ENCODE measurements at regions not wholly inside any gene's neighbourhood (a gene's known extent, or its start where the extent isn't known, plus 50 kb on each side); places are given as distances from the start of the nearest gene placed in this dataset.
A peak's percentile ranks its signal among the peaks of the same experiment; 100 is the strongest.

GRCh38 chr2:136424112-136424511, 306.2 kb upstream of the CXCR4 start:
- Histone ChIP-seq H3K27ac (ENCODE audit: low read depth in 1 of 3, low read length in 2 of 3) (no peak overlapping the region), H3K27me3 (ENCODE audit: control insufficient read depth in 3 of 3, insufficient read depth in 3 of 3, low read length in 3 of 3) (peaks cover 0 to 16% (median 0%) of the 10 kb centered on the region in 3 donors), H3K4me3 (ENCODE audit: low read depth in 1 of 3, low read length in 3 of 3) (no peak overlapping the region), H3K9me3 (ENCODE audit: control insufficient read depth in 2 of 2, insufficient read depth in 1 of 2, low read depth in 1 of 2, low read length in 1 of 2) (no peaks in the 10 kb centered on the region), H3K4me1 (ENCODE audit: control insufficient read depth in 3 of 3, insufficient read depth in 2 of 3, low read depth in 1 of 3, low read length in 2 of 3) (no peaks in the 10 kb centered on the region), H3K36me3 (ENCODE audit: control insufficient read depth in 3 of 3, insufficient read depth in 2 of 3, low read depth in 1 of 3, low read length in 3 of 3) (no peaks in the 10 kb centered on the region)
- DNase-seq (peak in 1 of 2 donors; percentile 5), FAIRE-seq (no peak)
- WGBS, 3 donors: 49 to 56% (median 54%) methylated on average over 7 of the region's 7 CpGs

DNA sequence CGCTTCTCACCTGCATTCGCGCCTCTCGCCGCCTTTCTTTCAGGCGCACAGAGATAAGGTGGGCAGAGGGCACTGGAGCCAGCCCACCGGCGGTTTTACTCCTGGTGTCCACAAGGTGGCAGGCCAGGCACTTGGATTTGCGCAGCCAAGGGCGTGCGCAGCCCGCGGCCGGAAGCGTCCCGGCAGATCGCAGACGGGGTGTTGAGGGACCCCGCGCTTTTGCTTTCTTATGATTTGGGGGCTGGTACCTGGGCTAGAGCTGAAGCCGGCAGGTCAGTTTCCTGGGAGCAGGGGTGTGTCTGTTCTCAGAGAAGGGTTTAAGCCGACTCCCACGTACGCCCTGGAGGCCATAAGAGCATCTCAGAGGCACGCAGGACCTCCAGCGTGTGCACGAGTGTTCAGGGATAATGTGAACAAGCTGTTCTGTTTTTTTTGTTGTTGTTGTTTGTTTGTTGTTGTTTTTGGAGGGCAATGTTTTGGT, 305.6 kb upstream of the CXCR4 start:
- FAIRE-seq: no peak

GRCh38 chr2:136422512-136422911, 304.6 kb upstream of the CXCR4 start:
- no peaks in the 10 kb centered on the region for H3K9me3 ChIP-seq (ENCODE audit: control insufficient read depth in 2 of 2, insufficient read depth in 1 of 2, low read depth in 1 of 2, low read length in 1 of 2)
- peaks cover 0 to 16% (median 0%) of the 10 kb centered on the region in 3 donors for H3K27me3 ChIP-seq (ENCODE audit: control insufficient read depth in 3 of 3, insufficient read depth in 3 of 3, low read length in 3 of 3)
- no peak overlapping the region for H3K4me3 ChIP-seq (ENCODE audit: low read depth in 1 of 3, low read length in 3 of 3)
- no peak for DNase-seq
- no peaks in the 10 kb centered on the region for H3K4me1 ChIP-seq (ENCODE audit: control insufficient read depth in 3 of 3, insufficient read depth in 2 of 3, low read depth in 1 of 3, low read length in 2 of 3)
- no peaks in the 10 kb centered on the region for H3K36me3 ChIP-seq (ENCODE audit: control insufficient read depth in 3 of 3, insufficient read depth in 2 of 3, low read depth in 1 of 3, low read length in 3 of 3)
- no peak overlapping the region for H3K27ac ChIP-seq (ENCODE audit: low read depth in 1 of 3, low read length in 2 of 3)
- FAIRE-seq: no peak
- 39 to 52% (median 51%) methylated on average over 2 of the region's 2 CpGs for WGBS, 3 donors

More for the DNA sequence above, 305.6 kb upstream of the CXCR4 start:
- H3K27me3 ChIP-seq (ENCODE audit: control insufficient read depth in 3 of 3, insufficient read depth in 3 of 3, low read length in 3 of 3): peaks cover 0 to 16% (median 0%) of the 10 kb centered on the region in 3 donors
- peak overlapping the region in 2 of 3 donors; percentile 18 to 30 for H3K4me3 ChIP-seq (ENCODE audit: low read depth in 1 of 3, low read length in 3 of 3)
- peak; percentile 70 to 91 for DNase-seq
- WGBS, 3 donors: 1 to 2% (median 2%) methylated on average over 27 of the region's 27 CpGs
- no peak overlapping the region for H3K27ac ChIP-seq (ENCODE audit: low read depth in 1 of 3, low read length in 2 of 3)
- H3K4me1 ChIP-seq (ENCODE audit: control insufficient read depth in 3 of 3, insufficient read depth in 2 of 3, low read depth in 1 of 3, low read length in 2 of 3): no peaks in the 10 kb centered on the region
- H3K9me3 ChIP-seq (ENCODE audit: control insufficient read depth in 2 of 2, insufficient read depth in 1 of 2, low read depth in 1 of 2, low read length in 1 of 2): no peaks in the 10 kb centered on the region
- H3K36me3 ChIP-seq (ENCODE audit: control insufficient read depth in 3 of 3, insufficient read depth in 2 of 3, low read depth in 1 of 3, low read length in 3 of 3): no peaks in the 10 kb centered on the region

DNA sequence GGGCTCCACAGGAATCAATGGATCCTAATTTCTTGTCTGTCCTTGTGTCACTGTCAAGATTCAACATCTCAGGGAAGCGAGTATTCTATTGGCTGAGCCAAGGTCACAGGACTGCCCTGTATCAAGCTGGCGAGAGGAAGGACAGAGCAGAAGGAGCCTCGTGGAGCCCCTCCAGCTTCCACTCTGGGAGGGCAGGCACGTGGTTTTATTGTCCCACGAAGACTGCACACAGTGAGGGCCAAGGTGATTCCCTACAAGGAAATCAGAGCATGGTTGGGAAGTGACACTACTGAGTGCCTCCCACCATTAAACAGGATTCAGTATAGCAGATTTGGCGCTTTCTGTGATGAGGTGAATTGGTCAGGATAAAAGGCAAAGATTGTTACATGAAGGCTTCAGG, 302.4 kb upstream of the CXCR4 start:
- Histone ChIP-seq H3K9me3 (ENCODE audit: control insufficient read depth in 2 of 2, insufficient read depth in 1 of 2, low read depth in 1 of 2, low read length in 1 of 2) (no peaks in the 10 kb centered on the region), H3K4me1 (ENCODE audit: control insufficient read depth in 3 of 3, insufficient read depth in 2 of 3, low read depth in 1 of 3, low read length in 2 of 3) (no peaks in the 10 kb centered on the region), H3K36me3 (ENCODE audit: control insufficient read depth in 3 of 3, insufficient read depth in 2 of 3, low read depth in 1 of 3, low read length in 3 of 3) (no peaks in the 10 kb centered on the region), H3K27ac (ENCODE audit: low read depth in 1 of 3, low read length in 2 of 3) (no peak overlapping the region), H3K4me3 (ENCODE audit: low read depth in 1 of 3, low read length in 3 of 3) (no peak overlapping the region), H3K27me3 (ENCODE audit: control insufficient read depth in 3 of 3, insufficient read depth in 3 of 3, low read length in 3 of 3) (peaks cover 0 to 8% (median 0%) of the 10 kb centered on the region in 3 donors)
- DNase-seq (no peak), FAIRE-seq (no peak)
- WGBS, 3 donors: 64 to 70% (median 67%) methylated on average over 6 of the region's 6 CpGs

DNA sequence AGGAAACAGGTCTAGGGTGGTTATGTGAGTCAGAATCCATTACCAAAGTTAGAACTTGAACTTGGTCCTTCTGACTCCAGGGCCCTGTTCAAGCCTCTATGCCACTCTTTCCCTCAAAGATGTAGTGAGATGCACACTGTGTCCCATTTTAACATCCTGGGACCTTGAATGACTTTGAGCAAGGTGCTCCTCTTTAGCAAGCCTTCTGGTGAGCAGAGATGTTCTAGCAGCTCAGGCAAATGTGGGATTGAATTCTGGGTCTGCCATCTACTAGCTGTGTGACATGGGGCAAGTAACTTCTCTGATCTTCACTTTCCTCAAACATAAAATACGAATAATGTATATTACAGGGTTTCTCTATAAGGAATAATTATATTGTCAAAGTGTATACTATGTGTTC, 294.0 kb upstream of the CXCR4 start:
- no peak for FAIRE-seq
- Histone ChIP-seq H3K4me3 (ENCODE audit: low read depth in 1 of 3, low read length in 3 of 3) (no peak overlapping the region), H3K36me3 (ENCODE audit: control insufficient read depth in 3 of 3, insufficient read depth in 2 of 3, low read depth in 1 of 3, low read length in 3 of 3) (no peaks in the 10 kb centered on the region), H3K27me3 (ENCODE audit: control insufficient read depth in 3 of 3, insufficient read depth in 3 of 3, low read length in 3 of 3) (peaks cover 0 to 6% (median 0%) of the 10 kb centered on the region in 3 donors), H3K27ac (ENCODE audit: low read depth in 1 of 3, low read length in 2 of 3) (no peak overlapping the region), H3K9me3 (ENCODE audit: control insufficient read depth in 2 of 2, insufficient read depth in 1 of 2, low read depth in 1 of 2, low read length in 1 of 2) (no peaks in the 10 kb centered on the region), H3K4me1 (ENCODE audit: control insufficient read depth in 3 of 3, insufficient read depth in 2 of 3, low read depth in 1 of 3, low read length in 2 of 3) (no peaks in the 10 kb centered on the region)
- no peak for DNase-seq
- WGBS, 3 donors: 67 to 82% (median 69%) methylated on average over 1 of the region's 1 CpG

DNA sequence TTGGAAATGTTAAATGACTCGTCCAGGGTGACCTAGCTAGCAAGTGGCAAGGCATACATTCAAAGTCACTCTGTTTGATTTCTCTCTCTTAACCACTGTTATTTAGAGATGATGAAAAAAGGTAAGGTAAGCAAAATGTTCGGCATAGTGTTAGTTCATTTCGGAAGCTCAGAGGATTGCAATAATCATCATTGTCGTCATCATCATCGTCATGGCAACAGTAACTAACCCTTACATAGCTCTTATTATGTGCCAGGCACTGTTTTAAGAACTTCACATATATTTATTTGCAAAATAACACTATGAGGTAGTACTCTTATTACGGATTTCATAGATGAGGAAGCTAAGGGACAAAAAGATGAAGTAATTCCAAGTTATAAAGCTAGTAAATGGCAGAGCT, 292.7 kb upstream of the CXCR4 start:
- H3K4me1 ChIP-seq (ENCODE audit: control insufficient read depth in 3 of 3, insufficient read depth in 2 of 3, low read depth in 1 of 3, low read length in 2 of 3): no peaks in the 10 kb centered on the region
- 80 to 86% (median 82%) methylated on average over 6 of the region's 6 CpGs for WGBS, 3 donors
- FAIRE-seq: no peak

GRCh38 chr2:136408795-136409194, 290.8 kb upstream of the CXCR4 start:
- no peak for DNase-seq
- Histone ChIP-seq H3K27me3 (ENCODE audit: control insufficient read depth in 3 of 3, insufficient read depth in 3 of 3, low read length in 3 of 3) (peaks cover 0 to 14% (median 0%) of the 10 kb centered on the region in 3 donors), H3K4me1 (ENCODE audit: control insufficient read depth in 3 of 3, insufficient read depth in 2 of 3, low read depth in 1 of 3, low read length in 2 of 3) (no peaks in the 10 kb centered on the region), H3K27ac (ENCODE audit: low read depth in 1 of 3, low read length in 2 of 3) (no peak overlapping the region), H3K9me3 (ENCODE audit: control insufficient read depth in 2 of 2, insufficient read depth in 1 of 2, low read depth in 1 of 2, low read length in 1 of 2) (no peaks in the 10 kb centered on the region), H3K36me3 (ENCODE audit: control insufficient read depth in 3 of 3, insufficient read depth in 2 of 3, low read depth in 1 of 3, low read length in 3 of 3) (no peaks in the 10 kb centered on the region), H3K4me3 (ENCODE audit: low read depth in 1 of 3, low read length in 3 of 3) (no peak overlapping the region)
- 66 to 74% (median 71%) methylated on average over 3 of the region's 3 CpGs for WGBS, 3 donors
- no peak for FAIRE-seq

More for the DNA sequence above, 292.7 kb upstream of the CXCR4 start:
- Histone ChIP-seq H3K27ac (ENCODE audit: low read depth in 1 of 3, low read length in 2 of 3) (no peak overlapping the region), H3K36me3 (ENCODE audit: control insufficient read depth in 3 of 3, insufficient read depth in 2 of 3, low read depth in 1 of 3, low read length in 3 of 3) (no peaks in the 10 kb centered on the region), H3K27me3 (ENCODE audit: control insufficient read depth in 3 of 3, insufficient read depth in 3 of 3, low read length in 3 of 3) (peaks cover 0 to 13% (median 0%) of the 10 kb centered on the region in 3 donors), H3K9me3 (ENCODE audit: control insufficient read depth in 2 of 2, insufficient read depth in 1 of 2, low read depth in 1 of 2, low read length in 1 of 2) (no peaks in the 10 kb centered on the region), H3K4me3 (ENCODE audit: low read depth in 1 of 3, low read length in 3 of 3) (no peak overlapping the region)
- no peak for DNase-seq

DNA sequence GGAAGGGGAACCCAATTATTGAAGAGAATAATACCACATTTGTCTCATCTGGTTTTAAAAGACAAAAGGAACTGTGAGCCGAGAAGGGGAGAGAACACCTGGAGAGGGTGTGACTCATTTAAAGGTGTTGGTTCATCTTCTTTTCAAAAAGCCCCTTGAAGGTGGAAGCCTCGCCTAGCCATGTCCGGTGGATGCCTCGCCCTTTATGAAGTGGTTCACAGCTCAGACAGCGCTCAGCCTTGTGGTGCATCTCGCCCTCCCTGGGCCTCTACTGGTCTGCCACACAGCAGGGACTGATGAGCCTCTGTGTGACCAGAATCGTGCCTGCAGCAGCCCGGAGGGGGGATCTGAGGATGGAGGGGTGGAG, 290.0 kb upstream of the CXCR4 start:
- Histone ChIP-seq H3K27me3 (ENCODE audit: control insufficient read depth in 3 of 3, insufficient read depth in 3 of 3, low read length in 3 of 3) (peaks cover 0 to 16% (median 0%) of the 10 kb centered on the region in 3 donors), H3K4me3 (ENCODE audit: low read depth in 1 of 3, low read length in 3 of 3) (no peak overlapping the region), H3K9me3 (ENCODE audit: control insufficient read depth in 2 of 2, insufficient read depth in 1 of 2, low read depth in 1 of 2, low read length in 1 of 2) (no peaks in the 10 kb centered on the region), H3K4me1 (ENCODE audit: control insufficient read depth in 3 of 3, insufficient read depth in 2 of 3, low read depth in 1 of 3, low read length in 2 of 3) (no peaks in the 10 kb centered on the region), H3K27ac (ENCODE audit: low read depth in 1 of 3, low read length in 2 of 3) (no peak overlapping the region), H3K36me3 (ENCODE audit: control insufficient read depth in 3 of 3, insufficient read depth in 2 of 3, low read depth in 1 of 3, low read length in 3 of 3) (no peaks in the 10 kb centered on the region)
- WGBS, 3 donors: 52 to 64% (median 55%) methylated on average over 8 of the region's 8 CpGs
- FAIRE-seq (no peak), DNase-seq (no peak)

All from small intestine (tissue), 7 donors.